Suprapubic skin (tissue), 4 donors: ENCODE measurements at regions not wholly inside any gene's neighbourhood (a gene's known extent, or its start where the extent isn't known, plus 50 kb on each side); places are given as distances from the start of the nearest gene placed in this dataset.

Experiments
- POLR2A ChIP-seq, 2 donors: fragments of 450-650 bp; IDR thresholded peaks; one replicate each; pipeline ENCODE4 v1.6.1; 2017; ENCODE audit warnings: antibody characterized with exemption in 2 of 2, mild to moderate bottlenecking in 2 of 2, moderate library complexity in 2 of 2
- POLR2AphosphoS5 ChIP-seq, 3 donors: sonication (generic); formaldehyde crosslinking; IDR thresholded peaks; one replicate each; pipeline ENCODE4 v1.6.1; 2017; ENCODE audit warnings: antibody characterized with exemption in 3 of 3
- TF ChIP-seq, protein P1 (sequence below), 2 donors: fragments of 200-600 bp in 1 of 2; fragments of 450-650 bp in 1 of 2; sonication (generic) in 1 of 2; IDR thresholded peaks; one replicate each; pipeline ENCODE4 v1.5.1; 2016 to 2019; ENCODE audit warnings: antibody characterized with exemption in 2 of 2, mild to moderate bottlenecking in 1 of 2, moderate library complexity in 1 of 2

DNA sequence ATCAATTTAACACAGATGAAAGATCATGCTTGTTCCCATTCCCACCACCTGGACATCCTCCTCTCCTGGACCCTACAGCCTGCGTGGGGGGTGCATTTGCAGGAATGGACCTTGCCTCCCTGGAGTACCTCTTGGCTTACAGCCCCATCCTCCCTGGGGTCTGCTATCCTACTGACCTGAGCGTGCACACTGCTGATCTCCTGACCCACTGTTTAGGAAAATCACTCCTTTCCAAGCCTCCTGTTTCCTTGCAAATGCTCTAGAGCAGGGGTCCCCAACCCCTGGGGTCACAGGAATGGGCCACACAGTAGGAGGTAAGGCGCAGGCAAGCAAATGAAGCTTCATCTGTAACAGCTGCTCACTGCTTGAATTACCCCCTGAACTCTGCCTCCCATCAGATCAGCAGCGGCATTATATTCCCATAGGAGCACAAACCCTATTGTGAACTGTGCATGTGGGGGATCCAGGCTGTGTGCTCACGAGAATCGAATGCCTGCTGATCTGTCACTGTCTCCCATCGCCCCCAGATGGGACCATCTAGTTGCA lies 88.2 kb upstream of the SEPTIN5 start:
- TF ChIP-seq POLR2A (IDR thresholded peaks at IDR 0.05) (no peak), POLR2AphosphoS5 (IDR thresholded peaks at IDR 0.05) (no peak)
- TF ChIP-seq, protein P1, sequence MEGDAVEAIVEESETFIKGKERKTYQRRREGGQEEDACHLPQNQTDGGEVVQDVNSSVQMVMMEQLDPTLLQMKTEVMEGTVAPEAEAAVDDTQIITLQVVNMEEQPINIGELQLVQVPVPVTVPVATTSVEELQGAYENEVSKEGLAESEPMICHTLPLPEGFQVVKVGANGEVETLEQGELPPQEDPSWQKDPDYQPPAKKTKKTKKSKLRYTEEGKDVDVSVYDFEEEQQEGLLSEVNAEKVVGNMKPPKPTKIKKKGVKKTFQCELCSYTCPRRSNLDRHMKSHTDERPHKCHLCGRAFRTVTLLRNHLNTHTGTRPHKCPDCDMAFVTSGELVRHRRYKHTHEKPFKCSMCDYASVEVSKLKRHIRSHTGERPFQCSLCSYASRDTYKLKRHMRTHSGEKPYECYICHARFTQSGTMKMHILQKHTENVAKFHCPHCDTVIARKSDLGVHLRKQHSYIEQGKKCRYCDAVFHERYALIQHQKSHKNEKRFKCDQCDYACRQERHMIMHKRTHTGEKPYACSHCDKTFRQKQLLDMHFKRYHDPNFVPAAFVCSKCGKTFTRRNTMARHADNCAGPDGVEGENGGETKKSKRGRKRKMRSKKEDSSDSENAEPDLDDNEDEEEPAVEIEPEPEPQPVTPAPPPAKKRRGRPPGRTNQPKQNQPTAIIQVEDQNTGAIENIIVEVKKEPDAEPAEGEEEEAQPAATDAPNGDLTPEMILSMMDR (IDR thresholded peaks at IDR 0.05): no peak
